ENCODE measurements at regions not wholly inside any gene's neighbourhood (a gene's known extent, or its start where the extent isn't known, plus 50 kb on each side); places are given as distances from the start of the nearest gene placed in this dataset.
"Not testable (repeated sequence)": the region's sequence is repeated elsewhere in the genome, so short reads cannot be mapped to it uniquely, and the experiment has no call there.

- Histone ChIP-seq H3K27ac (ENCODE audit: low read depth, low read length) (peak overlapping the region; percentile 14), H3K4me1 (ENCODE audit: control insufficient read depth in 5 of 5, insufficient read depth in 5 of 5, low read length in 5 of 5) (peaks cover 0 to 15% (median 6%) of the 10 kb centered on the region in 5 donors), H3K9me3 (ENCODE audit: control insufficient read depth in 5 of 5, low read length in 5 of 5) (no peaks in the 10 kb centered on the region), H3K36me3 (ENCODE audit: control insufficient read depth in 5 of 5, insufficient read depth in 5 of 5, low read length in 5 of 5) (no peaks in the 10 kb centered on the region), H3K9ac (ENCODE audit: low read length in 5 of 5) (peak overlapping the region in 3 of 5 donors; percentile 51 to 62 (median 53)), H3K4me3 (ENCODE audit: low read depth in 1 of 5, low read length in 5 of 5) (peak overlapping the region; percentile 43 to 69 (median 56)), H3K27me3 (ENCODE audit: control insufficient read depth in 5 of 5, insufficient read depth in 4 of 5, low read length in 5 of 5) (no peaks in the 10 kb centered on the region)
Measured at GRCh38 chr21:35528116-35529042, 479.3 kb upstream of the RUNX1 start.

- H3K27ac ChIP-seq (ENCODE audit: low read depth, low read length), result no peak overlapping the region
- no peak overlapping the region for H3K9ac ChIP-seq (ENCODE audit: low read length in 5 of 5)
Measured at GRCh38 chr21:35527358-35527757, 478.3 kb upstream of the RUNX1 start.

GRCh38 chr21:35525443-35525842 is 476.3 kb upstream of the RUNX1 start:
- Histone ChIP-seq H3K27me3 (ENCODE audit: control insufficient read depth in 5 of 5, insufficient read depth in 4 of 5, low read length in 5 of 5) (no peaks in the 10 kb centered on the region), H3K9ac (ENCODE audit: low read length in 5 of 5) (no peak overlapping the region), H3K36me3 (ENCODE audit: control insufficient read depth in 5 of 5, insufficient read depth in 5 of 5, low read length in 5 of 5) (no peaks in the 10 kb centered on the region), H3K4me3 (ENCODE audit: low read depth in 1 of 5, low read length in 5 of 5) (no peak overlapping the region), H3K27ac (ENCODE audit: low read depth, low read length) (no peak overlapping the region), H3K9me3 (ENCODE audit: control insufficient read depth in 5 of 5, low read length in 5 of 5) (no peaks in the 10 kb centered on the region), H3K4me1 (ENCODE audit: control insufficient read depth in 5 of 5, insufficient read depth in 5 of 5, low read length in 5 of 5) (peaks cover 0 to 15% (median 6%) of the 10 kb centered on the region in 5 donors)

More at GRCh38 chr21:35527358-35527757, 478.3 kb upstream of the RUNX1 start:
- Histone ChIP-seq H3K4me3 (ENCODE audit: low read depth in 1 of 5, low read length in 5 of 5) (no peak overlapping the region), H3K36me3 (ENCODE audit: control insufficient read depth in 5 of 5, insufficient read depth in 5 of 5, low read length in 5 of 5) (no peaks in the 10 kb centered on the region), H3K27me3 (ENCODE audit: control insufficient read depth in 5 of 5, insufficient read depth in 4 of 5, low read length in 5 of 5) (no peaks in the 10 kb centered on the region), H3K4me1 (ENCODE audit: control insufficient read depth in 5 of 5, insufficient read depth in 5 of 5, low read length in 5 of 5) (peaks cover 0 to 15% (median 6%) of the 10 kb centered on the region in 5 donors), H3K9me3 (ENCODE audit: control insufficient read depth in 5 of 5, low read length in 5 of 5) (no peaks in the 10 kb centered on the region)

- Histone ChIP-seq H3K4me3 (ENCODE audit: low read depth in 1 of 5, low read length in 5 of 5) (no peak overlapping the region), H3K27me3 (ENCODE audit: control insufficient read depth in 5 of 5, insufficient read depth in 4 of 5, low read length in 5 of 5) (peaks cover 0 to 7% (median 0%) of the 10 kb centered on the region in 5 donors), H3K36me3 (ENCODE audit: control insufficient read depth in 5 of 5, insufficient read depth in 5 of 5, low read length in 5 of 5) (no peaks in the 10 kb centered on the region), H3K9me3 (ENCODE audit: control insufficient read depth in 5 of 5, low read length in 5 of 5) (no peaks in the 10 kb centered on the region), H3K9ac (ENCODE audit: low read length in 5 of 5) (no peak overlapping the region), H3K4me1 (ENCODE audit: control insufficient read depth in 5 of 5, insufficient read depth in 5 of 5, low read length in 5 of 5) (no peaks in the 10 kb centered on the region), H3K27ac (ENCODE audit: low read depth, low read length) (no peak overlapping the region)
Measured at GRCh38 chr21:35521852-35522505, 472.9 kb upstream of the RUNX1 start.

- no peak overlapping the region for H3K4me3 ChIP-seq (ENCODE audit: low read depth in 1 of 5, low read length in 5 of 5)
- no peaks in the 10 kb centered on the region for H3K36me3 ChIP-seq (ENCODE audit: control insufficient read depth in 5 of 5, insufficient read depth in 5 of 5, low read length in 5 of 5)
- H3K9me3 ChIP-seq (ENCODE audit: control insufficient read depth in 5 of 5, low read length in 5 of 5), result no peaks in the 10 kb centered on the region
- no peak overlapping the region for H3K9ac ChIP-seq (ENCODE audit: low read length in 5 of 5)
- no peaks in the 10 kb centered on the region for H3K4me1 ChIP-seq (ENCODE audit: control insufficient read depth in 5 of 5, insufficient read depth in 5 of 5, low read length in 5 of 5)
- peaks cover 0 to 7% (median 0%) of the 10 kb centered on the region in 5 donors for H3K27me3 ChIP-seq (ENCODE audit: control insufficient read depth in 5 of 5, insufficient read depth in 4 of 5, low read length in 5 of 5)
- no peak overlapping the region for H3K27ac ChIP-seq (ENCODE audit: low read depth, low read length)
Measured at GRCh38 chr21:35521293-35521692, 472.2 kb upstream of the RUNX1 start.

GRCh38 chr21:35520856-35521255 is 471.8 kb upstream of the RUNX1 start:
- H3K4me3 ChIP-seq (ENCODE audit: low read depth in 1 of 5, low read length in 5 of 5), result no peak overlapping the region
- H3K4me1 ChIP-seq (ENCODE audit: control insufficient read depth in 5 of 5, insufficient read depth in 5 of 5, low read length in 5 of 5), result no peaks in the 10 kb centered on the region
- no peak overlapping the region for H3K9ac ChIP-seq (ENCODE audit: low read length in 5 of 5)
- H3K36me3 ChIP-seq (ENCODE audit: control insufficient read depth in 5 of 5, insufficient read depth in 5 of 5, low read length in 5 of 5), result no peaks in the 10 kb centered on the region
- H3K27ac ChIP-seq (ENCODE audit: low read depth, low read length), result no peak overlapping the region
- H3K9me3 ChIP-seq (ENCODE audit: control insufficient read depth in 5 of 5, low read length in 5 of 5), result no peaks in the 10 kb centered on the region
- H3K27me3 ChIP-seq (ENCODE audit: control insufficient read depth in 5 of 5, insufficient read depth in 4 of 5, low read length in 5 of 5), result peaks cover 0 to 7% (median 0%) of the 10 kb centered on the region in 5 donors

GRCh38 chr21:35520302-35520701 is 471.2 kb upstream of the RUNX1 start:
- Histone ChIP-seq H3K4me3 (ENCODE audit: low read depth in 1 of 5, low read length in 5 of 5) (no peak overlapping the region), H3K27me3 (ENCODE audit: control insufficient read depth in 5 of 5, insufficient read depth in 4 of 5, low read length in 5 of 5) (peaks cover 0 to 7% (median 0%) of the 10 kb centered on the region in 5 donors), H3K36me3 (ENCODE audit: control insufficient read depth in 5 of 5, insufficient read depth in 5 of 5, low read length in 5 of 5) (no peaks in the 10 kb centered on the region), H3K9me3 (ENCODE audit: control insufficient read depth in 5 of 5, low read length in 5 of 5) (no peaks in the 10 kb centered on the region), H3K4me1 (ENCODE audit: control insufficient read depth in 5 of 5, insufficient read depth in 5 of 5, low read length in 5 of 5) (no peaks in the 10 kb centered on the region), H3K27ac (ENCODE audit: low read depth, low read length) (no peak overlapping the region), H3K9ac (ENCODE audit: low read length in 5 of 5) (no peak overlapping the region)

- no peak overlapping the region for H3K4me3 ChIP-seq (ENCODE audit: low read depth in 1 of 5, low read length in 5 of 5)
- peaks cover 0 to 7% (median 0%) of the 10 kb centered on the region in 5 donors for H3K27me3 ChIP-seq (ENCODE audit: control insufficient read depth in 5 of 5, insufficient read depth in 4 of 5, low read length in 5 of 5)
- no peaks in the 10 kb centered on the region for H3K36me3 ChIP-seq (ENCODE audit: control insufficient read depth in 5 of 5, insufficient read depth in 5 of 5, low read length in 5 of 5)
- no peaks in the 10 kb centered on the region for H3K9me3 ChIP-seq (ENCODE audit: control insufficient read depth in 5 of 5, low read length in 5 of 5)
- H3K9ac ChIP-seq (ENCODE audit: low read length in 5 of 5), result no peak overlapping the region
- no peaks in the 10 kb centered on the region for H3K4me1 ChIP-seq (ENCODE audit: control insufficient read depth in 5 of 5, insufficient read depth in 5 of 5, low read length in 5 of 5)
- no peak overlapping the region for H3K27ac ChIP-seq (ENCODE audit: low read depth, low read length)
Measured at GRCh38 chr21:35517865-35518264, 468.8 kb upstream of the RUNX1 start.

GRCh38 chr21:35516292-35516691 is 467.2 kb upstream of the RUNX1 start:
- not testable (repeated sequence) for H3K36me3 ChIP-seq (ENCODE audit: control insufficient read depth in 5 of 5, insufficient read depth in 5 of 5, low read length in 5 of 5); H3K27me3 ChIP-seq (ENCODE audit: control insufficient read depth in 5 of 5, insufficient read depth in 4 of 5, low read length in 5 of 5); H3K4me3 ChIP-seq (ENCODE audit: low read depth in 1 of 5, low read length in 5 of 5); H3K4me1 ChIP-seq (ENCODE audit: control insufficient read depth in 5 of 5, insufficient read depth in 5 of 5, low read length in 5 of 5); H3K9ac ChIP-seq (ENCODE audit: low read length in 5 of 5); H3K9me3 ChIP-seq (ENCODE audit: control insufficient read depth in 5 of 5, low read length in 5 of 5); H3K27ac ChIP-seq (ENCODE audit: low read depth, low read length)

- Histone ChIP-seq H3K36me3 (ENCODE audit: control insufficient read depth in 5 of 5, insufficient read depth in 5 of 5, low read length in 5 of 5) (no peaks in the 10 kb centered on the region), H3K4me1 (ENCODE audit: control insufficient read depth in 5 of 5, insufficient read depth in 5 of 5, low read length in 5 of 5) (peaks cover 0 to 7% (median 5%) of the 10 kb centered on the region in 5 donors), H3K27me3 (ENCODE audit: control insufficient read depth in 5 of 5, insufficient read depth in 4 of 5, low read length in 5 of 5) (no peaks in the 10 kb centered on the region), H3K9ac (ENCODE audit: low read length in 5 of 5) (no peak overlapping the region), H3K4me3 (ENCODE audit: low read depth in 1 of 5, low read length in 5 of 5) (no peak overlapping the region), H3K9me3 (ENCODE audit: control insufficient read depth in 5 of 5, low read length in 5 of 5) (no peaks in the 10 kb centered on the region), H3K27ac (ENCODE audit: low read depth, low read length) (no peak overlapping the region)
Measured at GRCh38 chr21:35512346-35512745, 463.2 kb upstream of the RUNX1 start.

Data from subcutaneous abdominal adipose tissue (tissue), 5 donors.